ENCODE measurements at regions not wholly inside any gene's neighbourhood (a gene's known extent, or its start where the extent isn't known, plus 50 kb on each side); places are given as distances from the start of the nearest gene placed in this dataset.

DNA sequence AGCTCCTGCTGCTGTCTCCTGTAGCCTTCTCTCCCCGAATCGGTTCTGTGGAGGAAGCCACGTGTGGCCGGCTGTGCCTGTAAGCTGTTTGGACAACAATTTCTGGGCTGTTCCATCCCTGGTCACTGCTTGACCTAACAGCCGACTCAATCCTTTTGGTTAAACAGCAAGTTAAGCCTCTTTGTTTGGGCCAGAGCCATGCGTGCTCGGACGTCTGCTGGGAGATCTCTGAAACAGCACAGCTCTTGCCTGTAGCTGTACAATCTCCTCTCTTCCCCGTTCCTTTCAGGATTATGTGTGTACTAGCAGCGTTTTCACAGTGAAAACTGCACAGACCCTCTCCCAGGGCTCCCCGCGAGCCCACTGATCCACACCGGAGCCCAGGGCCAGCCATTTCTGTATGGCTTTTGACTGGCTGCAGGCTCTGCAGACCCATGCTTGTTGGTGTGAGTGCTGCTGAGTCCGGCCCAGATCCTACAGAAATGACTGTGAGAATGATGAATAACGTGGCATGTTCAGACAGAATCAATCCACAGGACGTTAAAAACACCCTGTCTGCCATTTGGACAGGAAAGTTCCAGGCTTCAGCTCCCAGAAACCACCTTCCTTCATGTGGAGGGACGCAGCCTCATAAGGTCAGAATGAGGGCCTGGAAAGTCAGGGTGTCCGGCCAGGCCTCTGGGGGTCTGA, 428.6 kb upstream of the ADARB2 start:
- TF ChIP-seq EZH2 (IDR thresholded peaks at IDR 0.05; ENCODE audit: low read length, unreplicated experiment), result no peak
- TF ChIP-seq CTCF (conservative IDR thresholded peaks at IDR 0.05; ENCODE audit: low read depth, low read length), result no peak
- TF ChIP-seq EZH2phosphoT487 (IDR thresholded peaks at IDR 0.05; ENCODE audit: borderline replicate concordance, low read length), result no peak

Measured in PC-3 (cell line).